GM19025 (cell line): ENCODE measurements at regions not wholly inside any gene's neighbourhood (a gene's known extent, or its start where the extent isn't known, plus 50 kb on each side); places are given as distances from the start of the nearest gene placed in this dataset.
A peak's percentile ranks its signal among the peaks of the same experiment; 100 is the strongest.
"Not testable (repeated sequence)": the region's sequence is repeated elsewhere in the genome, so short reads cannot be mapped to it uniquely, and the experiment has no call there.

ENCODE experiments used
- ATAC-seq: cut with Tn5 transposase; IDR thresholded peaks from one replicate; pipeline ENCODE4 v1.9.1; 2021; ENCODE audit warnings: mild to moderate bottlenecking, low read depth, moderate library complexity; ENCODE audit not compliant: unreplicated experiment

DNA sequence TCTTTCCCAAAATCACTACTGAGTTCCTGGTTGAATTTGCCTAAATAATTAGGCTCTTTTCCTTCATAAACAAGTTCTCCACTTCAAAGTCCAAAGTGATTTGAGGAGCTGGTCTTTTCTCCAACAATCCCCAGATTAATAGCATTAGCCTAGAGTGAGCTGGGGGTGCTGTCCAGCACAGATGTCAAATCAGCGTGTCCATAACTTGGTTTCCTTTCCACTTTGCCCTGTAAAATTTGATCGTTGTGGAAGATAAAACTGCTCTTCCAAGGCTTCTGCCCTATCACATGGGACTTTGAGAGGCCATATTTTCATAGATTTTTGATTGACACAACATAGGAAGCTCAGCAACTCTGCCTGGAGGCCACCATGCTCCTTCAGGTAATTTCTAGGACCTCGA, 134.7 kb upstream of the RORB start:
- no peak for ATAC-seq

DNA sequence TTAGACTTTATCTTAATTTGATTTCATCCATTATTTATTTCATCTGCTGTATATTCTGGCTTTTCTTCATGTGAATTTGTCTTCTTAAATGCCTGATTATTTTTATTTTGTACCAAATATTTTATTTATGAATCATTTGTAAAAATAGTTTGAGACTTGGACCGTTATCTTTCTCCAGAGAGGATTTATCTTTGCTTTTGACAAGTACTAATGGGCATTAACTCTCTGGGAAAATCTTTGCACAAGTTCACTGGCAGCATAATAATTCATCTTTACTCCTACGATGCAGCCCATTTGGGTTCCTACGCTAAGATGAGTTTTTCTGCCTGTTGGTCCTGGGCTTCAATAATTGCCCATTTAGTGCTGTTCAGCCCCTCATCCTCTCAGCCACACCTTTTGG, 131.0 kb upstream of the RORB start:
- no peak for ATAC-seq

DNA sequence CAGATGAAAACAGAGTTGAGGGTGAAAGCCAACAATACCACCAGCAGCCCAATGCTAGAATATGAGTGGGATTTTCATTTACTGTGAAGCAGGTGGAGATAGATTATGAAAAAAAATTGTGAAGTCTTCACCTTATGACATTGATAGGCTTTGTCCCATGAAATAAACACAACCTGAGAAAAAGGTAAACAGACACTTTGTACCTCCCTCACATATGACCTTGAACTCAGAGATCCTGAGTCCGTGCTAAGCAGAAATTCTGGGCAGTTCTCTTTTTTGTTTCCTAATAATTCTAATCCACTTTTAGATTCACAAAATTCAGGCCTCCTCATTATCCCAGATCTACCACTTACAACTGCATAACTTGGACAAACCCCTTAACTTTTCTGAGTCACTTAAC, 127.3 kb upstream of the RORB start:
- no peak for ATAC-seq

DNA sequence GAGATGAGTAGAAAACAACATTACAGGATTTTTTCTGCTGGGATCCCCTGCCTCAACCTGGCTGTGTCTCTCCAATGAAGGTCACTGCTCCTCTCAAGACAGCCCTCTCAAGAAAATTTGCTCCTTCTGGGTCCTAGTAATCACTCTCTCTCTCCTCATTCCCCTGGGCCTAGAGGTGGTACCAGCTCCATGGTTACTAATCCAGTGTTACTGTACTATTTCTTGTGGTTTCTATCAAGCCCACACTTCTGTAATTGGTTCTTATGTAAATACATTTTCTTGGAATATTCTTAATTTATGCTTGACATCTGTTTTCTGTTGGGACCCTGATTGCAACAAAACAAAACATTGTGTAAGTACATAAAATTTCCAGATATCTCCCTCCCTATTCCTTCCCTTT, 123.8 kb upstream of the RORB start:
- no peak for ATAC-seq

DNA sequence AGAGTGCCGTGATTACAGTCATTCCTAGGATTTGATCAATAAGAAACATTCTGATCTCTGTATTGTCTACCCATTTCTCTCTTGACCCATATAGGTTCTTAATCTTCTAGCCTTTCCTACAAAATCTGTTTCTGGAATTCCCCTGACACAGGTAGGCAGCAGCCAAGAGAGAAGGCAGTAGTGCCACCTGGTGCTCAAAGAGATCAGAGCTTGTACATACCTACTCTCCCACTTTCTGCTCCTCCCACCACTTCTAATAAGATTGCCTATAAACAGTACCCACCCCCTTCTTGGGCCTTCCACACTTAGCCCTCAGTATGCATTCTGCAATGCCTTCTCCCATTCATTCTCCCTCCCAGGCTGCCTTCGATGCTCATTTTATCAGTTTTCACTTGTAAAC, 117.4 kb upstream of the RORB start:
- ATAC-seq = peak; percentile 50

DNA sequence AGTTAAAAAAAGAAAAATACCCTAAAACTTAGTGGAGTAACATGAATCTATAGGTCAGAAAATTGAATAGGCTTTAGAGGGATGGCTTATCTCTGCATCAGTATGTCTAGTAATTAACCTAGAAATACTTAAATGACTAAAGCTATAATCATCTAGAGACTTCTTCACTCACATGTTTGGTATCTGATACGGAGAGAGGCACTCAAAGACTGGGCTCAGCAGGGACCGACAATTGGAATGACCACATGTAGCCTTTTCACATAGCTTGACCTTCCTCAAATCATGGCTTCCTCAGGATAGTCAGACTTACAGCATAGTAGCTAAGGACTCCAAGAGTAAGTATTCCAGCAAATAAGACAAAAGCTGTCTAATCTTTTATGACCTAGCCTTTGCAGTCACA, 105.3 kb upstream of the RORB start:
- no peak for ATAC-seq

DNA sequence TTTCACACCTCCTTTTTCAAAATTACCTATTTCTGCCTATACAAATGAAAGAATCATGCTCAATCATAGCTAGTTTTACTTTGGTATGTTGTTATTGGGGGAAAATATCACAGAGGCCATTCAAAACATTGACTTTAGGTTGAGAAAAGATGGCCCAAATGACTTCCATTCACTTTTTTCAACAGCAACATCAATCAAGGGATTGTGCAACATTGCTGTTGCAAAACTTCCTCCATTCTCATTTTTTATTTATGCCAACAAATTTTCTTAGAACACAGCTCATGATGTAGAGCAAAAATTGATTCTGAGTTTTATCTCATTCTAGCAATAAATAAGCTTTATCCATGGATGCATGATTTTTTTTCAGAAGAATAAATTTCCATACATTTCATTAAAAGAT, 93.6 kb upstream of the RORB start:
- ATAC-seq = no peak

DNA sequence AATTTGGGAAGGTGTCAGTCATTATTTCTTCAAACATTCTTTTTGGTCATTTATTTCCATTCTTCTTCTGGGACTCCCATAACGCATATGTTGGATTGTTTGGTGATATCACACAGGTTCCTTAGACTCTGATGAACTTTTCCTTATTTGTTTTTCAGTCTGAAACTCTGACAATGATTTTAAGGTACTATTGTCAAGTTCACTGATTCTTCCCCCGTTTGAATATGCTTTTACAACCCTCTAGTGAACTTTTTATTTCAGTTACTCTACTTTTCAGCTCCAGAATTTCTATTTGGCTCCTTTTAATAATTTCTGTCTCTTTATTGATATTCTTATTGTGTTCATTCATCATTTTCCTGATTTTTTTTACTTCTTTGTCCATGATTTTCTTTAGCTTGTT, 92.5 kb upstream of the RORB start:
- no peak for ATAC-seq

DNA sequence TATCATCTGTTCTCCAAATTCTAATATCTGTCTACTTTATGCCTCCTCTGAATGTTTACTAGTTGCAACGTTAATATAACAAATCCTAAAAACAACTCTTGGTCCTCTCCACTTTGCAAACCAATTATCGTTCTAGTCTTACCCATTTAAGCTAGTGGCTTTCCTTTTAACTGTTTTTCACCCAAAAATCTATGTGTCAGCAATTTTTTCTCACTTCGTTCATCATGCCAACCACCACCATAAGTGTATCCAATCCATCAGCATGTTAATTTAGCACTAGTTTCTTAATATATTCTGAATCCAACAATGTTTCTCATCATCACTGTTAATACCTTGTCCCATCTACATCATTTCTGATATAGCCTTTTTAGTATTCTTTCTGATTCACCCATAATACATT, 90.0 kb upstream of the RORB start:
- no peak for ATAC-seq

DNA sequence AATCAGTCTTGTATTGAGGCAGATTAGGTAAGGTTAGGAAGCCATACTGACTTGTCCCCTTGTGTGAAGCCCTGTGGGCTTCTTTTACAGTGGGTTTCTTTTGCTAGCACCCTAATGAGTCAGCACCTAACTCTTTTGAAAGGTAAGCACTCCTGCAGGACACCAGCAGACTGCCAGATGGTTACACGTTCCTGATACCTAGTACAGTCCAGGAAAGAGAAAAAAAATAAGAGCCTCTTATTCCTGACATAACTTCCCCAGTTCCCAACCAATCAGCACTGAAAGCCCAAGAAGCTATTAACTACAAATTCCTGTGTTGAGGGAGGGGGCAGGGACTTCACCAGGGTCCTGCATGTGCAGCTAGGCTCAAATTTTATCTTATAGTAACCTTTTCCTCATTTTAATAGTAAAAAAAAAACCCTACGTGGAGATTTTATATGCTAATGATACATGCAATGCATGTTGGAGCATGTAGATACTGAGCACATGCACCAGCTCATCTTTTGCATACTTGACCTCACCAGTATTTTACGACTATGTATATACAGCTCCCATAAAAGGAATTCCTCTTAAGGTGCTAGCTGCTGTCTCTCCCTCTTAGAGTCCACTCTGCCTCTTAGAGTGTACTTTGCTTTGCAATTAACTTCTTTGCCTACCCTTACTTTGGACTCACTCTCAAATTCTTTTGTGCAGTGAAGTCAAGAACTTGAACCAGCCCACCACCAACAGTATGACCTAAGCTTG, 84.7 kb upstream of the RORB start:
- ATAC-seq = no peak

DNA sequence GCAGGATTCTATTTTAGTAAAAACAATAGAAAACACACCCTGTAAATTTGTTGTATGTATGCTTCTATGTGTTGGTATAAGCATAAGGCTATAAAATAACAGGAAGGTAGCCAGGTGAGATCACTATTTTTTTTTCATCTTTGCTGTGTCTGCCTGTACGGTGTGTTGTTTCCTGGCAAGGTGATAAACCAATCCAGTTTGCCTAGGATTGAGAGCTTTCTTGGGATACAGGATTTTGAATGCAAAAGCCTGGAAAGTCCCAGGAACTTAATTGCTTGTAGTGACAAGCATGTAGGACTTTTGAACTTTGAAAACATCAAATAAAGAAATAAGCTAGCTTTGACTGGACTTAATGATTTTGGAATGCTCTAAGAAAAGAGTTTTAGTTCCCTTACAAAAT, 83.3 kb upstream of the RORB start:
- ATAC-seq = no peak

DNA sequence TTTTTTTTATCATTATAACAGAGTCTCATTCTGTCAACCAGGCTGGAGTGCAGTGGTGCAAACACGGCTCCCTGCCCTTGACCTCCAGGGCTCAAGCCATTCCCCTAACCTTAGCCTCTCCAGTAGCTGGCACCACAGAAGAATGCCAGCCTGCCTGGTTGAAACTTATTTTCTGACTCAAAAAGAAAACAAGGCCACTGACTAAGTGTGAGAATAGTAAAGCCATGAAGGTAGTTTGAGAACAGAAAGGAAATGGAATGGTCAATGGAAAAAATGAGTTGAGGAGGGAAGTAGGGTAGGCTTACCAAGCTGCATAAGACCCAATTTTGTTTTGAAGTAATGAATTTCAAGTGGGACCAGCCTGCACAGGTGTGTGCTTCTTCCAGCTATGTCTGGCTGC, 82.8 kb upstream of the RORB start:
- no peak for ATAC-seq

DNA sequence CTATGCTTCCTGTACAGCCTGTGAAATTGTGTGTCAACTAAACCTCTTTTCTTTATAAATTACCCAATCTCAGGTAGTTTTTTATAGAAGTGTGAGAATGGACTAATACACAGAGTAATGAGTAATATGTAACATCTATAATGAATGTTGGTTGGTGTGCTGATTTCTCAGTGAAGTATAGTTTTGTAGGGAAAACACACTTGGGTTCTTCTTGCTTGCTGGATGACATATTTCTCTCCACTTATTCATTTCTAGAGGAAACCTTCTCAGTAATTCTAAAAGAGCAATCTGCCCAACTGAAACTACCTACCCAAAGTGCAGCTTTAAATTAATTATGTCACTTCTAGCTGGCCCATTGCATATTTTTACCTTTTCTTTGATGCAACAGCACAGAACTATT, 81.1 kb upstream of the RORB start:
- no peak for ATAC-seq

DNA sequence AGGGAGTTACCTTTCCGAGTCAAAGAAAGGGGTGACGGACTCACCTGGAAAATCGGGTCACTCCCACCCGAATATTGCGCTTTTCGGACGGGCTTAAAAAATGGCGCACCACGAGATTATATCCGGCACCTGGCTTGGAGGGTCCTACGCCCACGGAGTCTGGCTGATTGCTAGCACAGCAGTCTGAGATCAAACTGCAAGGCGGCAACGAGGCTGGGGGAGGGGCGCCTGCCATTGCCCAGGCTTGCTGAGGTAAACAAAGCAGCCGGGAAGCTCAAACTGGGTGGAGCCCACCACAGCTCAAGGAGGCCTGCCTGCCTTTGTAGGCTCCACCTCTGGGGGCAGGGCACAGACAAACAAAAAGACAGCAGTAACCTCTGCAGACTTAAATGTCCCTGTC, 72.6 kb upstream of the RORB start:
- ATAC-seq = not testable (repeated sequence)

DNA sequence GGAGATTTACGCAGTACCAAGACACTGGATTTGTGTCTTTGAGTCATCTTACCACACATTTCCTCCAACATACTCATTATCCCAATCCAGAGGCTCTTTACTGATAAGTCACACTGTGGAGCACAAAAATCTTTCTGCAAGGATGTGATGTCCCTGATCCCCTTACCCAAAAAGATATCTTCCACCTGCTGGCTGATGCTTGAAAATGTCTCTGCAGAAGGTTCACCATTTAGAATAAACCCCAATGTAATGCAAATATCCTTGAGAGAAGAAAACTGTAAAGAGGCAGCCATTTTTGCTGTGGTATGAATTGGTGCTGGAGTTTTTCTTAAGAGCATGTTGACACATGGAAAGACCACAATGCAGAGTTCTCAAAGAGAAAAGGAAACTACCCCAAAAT, 65.7 kb upstream of the RORB start:
- no peak for ATAC-seq

DNA sequence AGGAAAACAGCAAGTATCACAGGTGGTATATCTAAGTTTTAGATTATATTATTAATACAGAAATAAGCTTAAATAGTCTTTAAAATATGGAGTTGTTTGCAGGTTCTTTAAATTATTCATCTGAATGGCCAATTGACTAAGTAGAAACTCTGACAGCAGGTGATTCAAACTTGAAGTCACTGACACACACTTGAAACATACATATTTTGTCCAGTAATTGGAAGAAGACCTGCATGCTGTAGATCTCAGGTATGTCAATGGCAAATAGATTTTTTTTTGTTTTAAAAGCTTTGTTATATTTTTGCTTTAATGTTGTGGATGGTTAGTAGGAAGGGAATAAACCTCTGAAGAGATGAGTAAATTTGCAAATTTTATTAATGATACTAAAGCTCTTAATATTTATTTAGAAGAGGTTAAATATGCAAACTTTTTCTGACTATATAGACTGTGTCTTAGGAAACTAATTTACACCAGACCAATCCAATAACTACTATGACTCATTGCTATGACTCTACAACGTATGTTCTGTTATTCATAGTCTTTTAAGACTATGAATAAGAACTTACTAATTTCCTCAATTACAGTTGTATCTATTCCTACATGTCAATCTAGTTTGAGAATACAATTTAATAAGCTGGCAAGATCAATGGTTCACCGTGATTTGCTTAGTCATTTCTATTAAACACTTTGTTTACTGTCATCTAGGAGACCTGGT, 53.9 kb upstream of the RORB start:
- no peak for ATAC-seq

DNA sequence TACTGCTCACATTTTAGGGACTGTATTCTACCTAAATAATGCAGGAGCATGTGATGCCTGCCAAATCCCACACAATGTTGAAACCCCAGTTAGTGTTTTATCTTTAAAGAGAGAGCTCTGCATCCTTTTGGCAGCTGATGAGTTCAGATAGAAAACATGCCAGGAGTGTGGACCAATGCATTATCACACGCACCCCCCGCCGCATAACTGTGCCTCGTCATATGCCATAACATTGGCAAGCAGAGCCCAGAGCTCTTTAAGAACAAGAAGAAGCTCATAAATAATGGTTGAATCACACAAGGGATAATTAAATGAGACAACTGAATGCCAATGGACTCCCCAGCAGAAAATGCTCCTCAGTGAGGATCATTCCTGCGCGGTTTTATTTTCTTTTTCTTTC, 52.8 kb upstream of the RORB start:
- ATAC-seq = no peak
